ENCODE measurements at regions not wholly inside any gene's neighbourhood (a gene's known extent, or its start where the extent isn't known, plus 50 kb on each side); places are given as distances from the start of the nearest gene placed in this dataset.

DNA sequence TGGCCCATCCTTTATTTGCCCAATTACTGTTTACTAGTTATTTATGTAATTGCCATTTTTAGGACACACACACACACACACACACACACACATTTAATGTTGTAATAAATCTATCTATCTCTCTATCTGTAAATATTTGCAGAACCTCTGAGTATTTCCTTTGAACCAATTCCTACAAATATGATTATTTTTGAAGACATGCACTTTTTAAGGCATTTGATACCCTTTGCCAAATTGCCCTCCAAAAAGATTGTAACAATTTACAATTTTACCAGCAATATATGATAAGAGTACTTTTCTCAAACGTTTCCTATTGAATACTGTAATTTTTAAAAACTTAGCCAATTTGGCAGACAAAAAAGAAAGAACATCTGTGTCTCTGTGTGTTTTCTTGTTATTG, 143.8 kb upstream of the FOXF1 start:
- TF ChIP-seq POLR2AphosphoS5 (IDR thresholded peaks at IDR 0.05; ENCODE audit: low read depth, low read length) (no peak), TAF1 (IDR thresholded peaks at IDR 0.05; ENCODE audit: low read depth, low read length) (no peak), POLR2A (IDR thresholded peaks at IDR 0.05; ENCODE audit: low read depth, low read length) (no peak), PAX5 (IDR thresholded peaks at IDR 0.05; ENCODE audit: insufficient read depth, low read length, severe bottlenecking) (no peak)
